ENCODE measurements at regions not wholly inside any gene's neighbourhood (a gene's known extent, or its start where the extent isn't known, plus 50 kb on each side); places are given as distances from the start of the nearest gene placed in this dataset.

DNA sequence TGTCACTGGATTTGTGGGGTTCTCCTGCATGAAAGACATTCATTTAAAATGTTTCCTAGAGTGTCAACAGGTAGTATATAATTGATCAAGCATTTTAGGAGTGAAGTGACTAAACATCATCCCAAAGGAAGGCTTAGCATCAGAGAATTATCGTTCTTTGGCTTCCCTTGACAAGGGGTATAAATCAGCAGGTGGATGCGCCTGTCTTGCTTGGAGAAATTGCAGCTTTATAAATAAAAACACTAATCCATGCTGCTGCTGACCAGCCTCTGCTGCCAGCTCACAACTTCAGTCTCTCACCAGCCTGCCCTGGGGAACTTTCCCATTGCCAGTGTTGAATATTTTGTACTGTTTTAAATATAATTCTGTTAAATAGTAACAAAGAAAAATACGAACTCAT lies 1184.7 kb upstream of the TENM4 start:
- TF ChIP-seq, protein P1, sequence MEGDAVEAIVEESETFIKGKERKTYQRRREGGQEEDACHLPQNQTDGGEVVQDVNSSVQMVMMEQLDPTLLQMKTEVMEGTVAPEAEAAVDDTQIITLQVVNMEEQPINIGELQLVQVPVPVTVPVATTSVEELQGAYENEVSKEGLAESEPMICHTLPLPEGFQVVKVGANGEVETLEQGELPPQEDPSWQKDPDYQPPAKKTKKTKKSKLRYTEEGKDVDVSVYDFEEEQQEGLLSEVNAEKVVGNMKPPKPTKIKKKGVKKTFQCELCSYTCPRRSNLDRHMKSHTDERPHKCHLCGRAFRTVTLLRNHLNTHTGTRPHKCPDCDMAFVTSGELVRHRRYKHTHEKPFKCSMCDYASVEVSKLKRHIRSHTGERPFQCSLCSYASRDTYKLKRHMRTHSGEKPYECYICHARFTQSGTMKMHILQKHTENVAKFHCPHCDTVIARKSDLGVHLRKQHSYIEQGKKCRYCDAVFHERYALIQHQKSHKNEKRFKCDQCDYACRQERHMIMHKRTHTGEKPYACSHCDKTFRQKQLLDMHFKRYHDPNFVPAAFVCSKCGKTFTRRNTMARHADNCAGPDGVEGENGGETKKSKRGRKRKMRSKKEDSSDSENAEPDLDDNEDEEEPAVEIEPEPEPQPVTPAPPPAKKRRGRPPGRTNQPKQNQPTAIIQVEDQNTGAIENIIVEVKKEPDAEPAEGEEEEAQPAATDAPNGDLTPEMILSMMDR (IDR thresholded peaks at IDR 0.05): no peak
- TF ChIP-seq POLR2A (IDR thresholded peaks at IDR 0.05) (no peak), EP300 (IDR thresholded peaks at IDR 0.05) (no peak)
